HG02870 (cell line): ENCODE measurements at regions not wholly inside any gene's neighbourhood (a gene's known extent, or its start where the extent isn't known, plus 50 kb on each side); places are given as distances from the start of the nearest gene placed in this dataset.
"Not testable (repeated sequence)": the region's sequence is repeated elsewhere in the genome, so short reads cannot be mapped to it uniquely, and the experiment has no call there.

ENCODE experiments used
- ATAC-seq: cut with Tn5 transposase; IDR thresholded peaks from one replicate; pipeline ENCODE4 v1.9.1; 2021; ENCODE audit warnings: mild to moderate bottlenecking, moderate library complexity; ENCODE audit not compliant: unreplicated experiment

- no peak for ATAC-seq
Observed at GRCh38 chr12:46884362-46884761, 58.6 kb upstream of the SLC38A4 start.

GRCh38 chr12:46886541-46887041 lies 60.8 kb upstream of the SLC38A4 start:
- no peak for ATAC-seq

DNA sequence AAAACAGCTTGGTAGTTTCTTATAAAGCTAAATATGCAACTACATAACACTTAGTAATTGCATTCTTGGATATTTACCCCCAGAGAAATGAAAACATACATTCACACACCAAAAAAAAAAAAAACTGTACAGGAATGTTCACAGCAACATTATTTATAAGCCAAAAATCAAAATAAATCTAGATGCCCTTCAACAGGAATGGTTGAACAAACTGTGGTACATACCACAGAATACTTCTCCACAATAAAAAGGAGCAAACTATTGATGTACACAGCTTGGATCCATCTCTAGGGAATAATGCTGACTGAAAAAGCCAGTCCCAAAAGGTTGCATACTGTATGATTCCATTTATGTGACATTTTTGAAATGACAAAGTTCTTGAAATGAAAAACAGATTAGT lies 62.1 kb upstream of the SLC38A4 start:
- ATAC-seq: no peak

DNA sequence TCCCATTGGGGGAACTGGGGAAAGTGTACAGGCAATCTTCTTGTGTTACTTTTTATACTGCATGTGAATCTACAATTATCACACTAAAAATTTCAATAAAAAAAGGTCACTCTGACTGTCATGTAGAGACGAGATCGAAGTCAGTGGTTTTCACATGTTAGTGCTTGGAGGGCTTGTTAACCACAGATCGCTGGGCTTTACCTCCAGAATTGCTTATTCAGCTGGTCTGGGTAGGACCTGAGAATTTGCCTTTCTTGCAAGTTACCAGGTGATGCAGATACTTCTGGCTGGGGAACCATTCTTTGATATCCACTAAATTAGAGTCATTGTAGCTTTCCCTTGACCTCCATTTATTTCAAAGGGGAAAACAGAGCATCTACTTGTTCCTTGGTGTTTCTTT lies 62.8 kb upstream of the SLC38A4 start:
- ATAC-seq: no peak

GRCh38 chr12:46891306-46891705 lies 65.5 kb upstream of the SLC38A4 start:
- ATAC-seq: no peak

GRCh38 chr12:46892034-46892705 lies 66.4 kb upstream of the SLC38A4 start:
- no peak for ATAC-seq

GRCh38 chr12:46892887-46893286 lies 67.1 kb upstream of the SLC38A4 start:
- ATAC-seq: no peak

- no peak for ATAC-seq
Observed at GRCh38 chr12:46893434-46893833, 67.6 kb upstream of the SLC38A4 start.

DNA sequence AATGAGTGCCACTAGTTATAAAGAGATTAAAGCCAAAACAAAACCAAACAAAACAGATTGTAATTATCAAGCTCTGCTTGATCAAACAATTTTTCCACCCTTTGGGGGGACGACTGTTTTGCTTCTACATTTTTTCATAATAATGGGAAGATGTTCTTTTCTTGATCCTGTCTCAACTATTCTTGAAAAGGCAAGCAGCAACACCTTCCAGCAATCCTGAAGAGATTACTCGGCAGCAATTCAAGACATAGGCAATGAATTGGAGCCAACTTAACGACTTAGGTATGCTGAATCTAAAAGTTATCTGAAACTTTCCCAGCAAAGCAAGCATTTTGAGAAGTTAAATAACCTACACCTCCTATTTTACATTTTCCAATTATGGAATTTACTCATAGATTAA lies 69.9 kb upstream of the SLC38A4 start:
- no peak for ATAC-seq

DNA sequence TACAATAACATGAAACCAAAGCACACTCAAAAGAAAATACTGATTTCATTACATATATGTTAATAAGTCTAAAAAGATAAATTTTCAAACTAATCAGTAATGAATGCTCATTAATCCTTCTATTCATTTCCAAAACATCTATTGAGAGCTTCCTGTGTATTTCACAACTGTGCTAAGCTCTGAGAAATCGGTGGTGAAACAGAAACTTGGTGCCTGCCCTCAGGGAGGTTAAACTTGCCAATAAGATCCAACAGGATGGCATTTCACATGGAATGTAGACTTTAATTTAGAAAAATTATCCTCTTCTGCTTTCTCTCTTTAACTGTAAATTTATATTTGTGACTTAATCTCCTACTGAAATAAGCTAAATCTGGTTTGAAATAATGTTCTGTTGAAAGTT lies 70.9 kb upstream of the SLC38A4 start:
- ATAC-seq: no peak

- no peak for ATAC-seq
Observed at GRCh38 chr12:46898152-46898931, 72.5 kb upstream of the SLC38A4 start.

DNA sequence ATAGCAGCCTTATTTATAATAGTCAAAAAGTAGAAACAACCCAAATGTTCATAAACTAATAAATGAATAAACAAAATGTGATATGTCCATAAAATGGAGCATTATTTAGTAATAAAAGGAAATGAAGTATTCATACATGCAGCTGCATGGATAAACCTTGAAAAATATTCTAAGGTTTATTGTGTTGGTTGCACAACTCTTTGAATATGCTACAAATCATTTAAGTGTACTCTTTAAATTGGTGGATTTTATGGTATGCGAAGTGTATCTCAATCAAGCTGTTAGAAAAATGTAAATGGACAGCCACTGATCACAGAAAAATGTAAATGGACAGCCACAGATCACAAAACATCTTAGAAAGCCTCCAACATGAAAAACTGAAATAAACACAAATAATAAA lies 73.2 kb upstream of the SLC38A4 start:
- no peak for ATAC-seq

DNA sequence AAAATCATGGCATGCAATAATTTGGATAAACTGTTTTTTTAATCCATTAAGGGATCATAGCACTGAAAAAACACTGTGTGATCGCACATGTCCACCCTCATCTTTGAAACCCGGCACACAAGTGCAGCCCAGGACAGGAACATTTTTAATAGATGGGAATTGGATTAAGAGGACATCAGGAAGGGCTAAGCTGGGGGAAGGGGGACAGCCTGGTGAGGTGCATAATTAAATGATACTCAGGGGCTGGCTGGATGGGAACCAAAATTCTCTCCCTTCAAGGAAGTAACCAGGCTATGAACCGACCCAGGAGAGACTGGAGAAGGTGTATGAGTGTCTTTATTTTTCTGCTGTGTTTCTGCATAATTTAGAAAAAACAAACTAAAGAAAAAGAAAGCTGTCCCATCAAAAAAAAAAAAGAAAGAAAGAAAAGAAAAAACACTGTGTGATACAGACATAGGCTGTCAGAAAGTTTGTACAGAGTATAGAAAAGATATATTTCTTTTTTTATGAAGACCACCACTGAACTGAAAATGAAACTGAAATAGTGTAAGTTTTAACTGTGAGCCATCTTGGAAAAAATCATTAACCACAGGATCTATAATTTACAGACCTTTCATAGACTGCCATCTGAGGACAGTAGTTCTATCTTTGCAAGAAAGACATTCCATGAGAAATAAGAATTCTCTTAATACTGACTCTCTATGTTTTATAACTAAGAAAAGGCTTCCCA lies 75.1 kb upstream of the SLC38A4 start:
- ATAC-seq: no peak

GRCh38 chr12:46901464-46902205 lies 75.8 kb upstream of the SLC38A4 start:
- ATAC-seq: no peak

- ATAC-seq: no peak
Observed at GRCh38 chr12:46903058-46903457, 77.3 kb upstream of the SLC38A4 start.

DNA sequence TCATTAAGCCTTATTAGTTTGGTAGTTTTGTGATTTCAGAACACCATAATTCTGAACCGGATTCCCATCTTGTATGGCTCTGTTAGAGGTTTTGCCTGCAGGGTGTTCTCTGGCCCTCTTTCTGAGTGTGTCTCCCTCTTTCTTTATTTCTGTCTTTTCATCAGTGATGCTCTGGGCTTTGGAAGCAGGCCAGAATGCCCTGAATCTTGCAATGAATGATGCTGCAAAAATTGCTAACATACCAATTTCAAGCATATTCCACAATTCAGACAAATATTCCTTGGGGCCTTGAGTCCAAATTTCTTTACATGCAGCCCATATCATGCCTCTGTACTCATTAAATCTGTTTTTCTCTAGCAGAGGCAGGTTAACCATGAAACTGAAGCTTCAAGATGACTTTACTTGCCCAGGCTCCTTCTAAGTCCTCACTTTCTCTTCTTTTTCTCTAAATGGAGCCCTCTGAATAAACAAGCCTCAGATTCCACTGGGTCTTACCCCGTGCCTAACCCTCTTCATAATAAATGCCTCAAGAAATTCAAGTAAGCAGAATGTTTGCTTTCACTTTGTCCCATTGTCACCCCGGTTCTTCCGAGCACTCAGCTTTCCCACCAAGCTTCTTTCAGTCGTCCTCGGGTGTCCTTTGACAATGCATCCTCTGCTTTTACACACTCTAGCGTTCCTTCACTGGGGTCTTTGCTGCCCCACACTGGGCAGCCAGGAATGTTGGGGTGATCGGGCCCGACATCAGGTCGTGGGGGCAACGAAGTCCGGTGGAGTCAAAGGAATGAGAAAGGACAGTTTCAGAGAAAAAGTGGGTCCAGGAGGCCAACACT lies 78.8 kb upstream of the SLC38A4 start:
- no peak for ATAC-seq

DNA sequence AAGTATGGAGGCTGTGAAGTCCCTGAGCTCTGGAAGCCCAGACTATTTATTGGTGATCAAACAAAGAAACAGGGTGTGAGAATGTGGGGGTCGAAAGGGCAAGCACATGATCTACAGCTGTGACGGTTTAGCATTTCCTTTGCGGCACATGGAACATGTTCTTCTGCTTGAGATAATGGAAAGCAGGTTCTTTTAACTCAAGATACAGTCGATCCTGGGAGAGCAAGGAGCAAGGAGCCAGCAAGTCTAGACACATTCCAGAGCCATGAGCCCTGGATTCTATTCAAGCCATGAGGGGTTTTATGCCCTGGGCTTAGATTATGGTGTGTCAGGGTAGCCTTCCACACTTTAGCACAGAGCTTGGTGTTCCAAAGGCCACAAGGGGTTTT lies 79.4 kb upstream of the SLC38A4 start:
- ATAC-seq: not testable (repeated sequence)

GRCh38 chr12:46907791-46908190 lies 82.0 kb upstream of the SLC38A4 start:
- ATAC-seq: no peak

GRCh38 chr12:46908236-46908935 lies 82.6 kb upstream of the SLC38A4 start:
- ATAC-seq: no peak
